Thymus (tissue), 11 donors: ENCODE measurements at regions not wholly inside any gene's neighbourhood (a gene's known extent, or its start where the extent isn't known, plus 50 kb on each side); places are given as distances from the start of the nearest gene placed in this dataset.

Experiments
- DNase-seq, 9 donors: peaks; one replicate each; pipeline ENCODE4 v3.0.0-alpha.2; 2013; ENCODE audit warnings: low spot score in 9 of 9, low read depth in 6 of 9, missing footprints in 1 of 9
- H3K27ac ChIP-seq, 2 donors: one replicate each; pipeline ENCODE4 v1.5.1; 2013; ENCODE audit warnings: control low read depth in 1 of 2, low read depth in 1 of 2, low read length in 1 of 2, mild to moderate bottlenecking in 1 of 2, moderate library complexity in 1 of 2
- H3K27me3 ChIP-seq, 2 donors: one replicate each; pipeline ENCODE4 v1.5.1; 2013; ENCODE audit warnings: low read length in 1 of 2; ENCODE audit not compliant: control insufficient read depth in 2 of 2, insufficient read depth in 1 of 2
- H3K36me3 ChIP-seq, 2 donors: one replicate each; pipeline ENCODE4 v1.5.1; 2013; ENCODE audit warnings: low read length in 1 of 2, mild to moderate bottlenecking in 1 of 2, moderate library complexity in 1 of 2; ENCODE audit not compliant: control insufficient read depth in 2 of 2, insufficient read depth in 2 of 2
- H3K4me1 ChIP-seq, 2 donors: one replicate each; pipeline ENCODE4 v1.5.1; 2013; ENCODE audit warnings: low read length in 2 of 2; ENCODE audit not compliant: control insufficient read depth in 2 of 2, insufficient read depth in 2 of 2
- H3K4me3 ChIP-seq, 2 donors: one replicate each; pipeline ENCODE4 v1.5.1; 2013; ENCODE audit warnings: low read length in 2 of 2, control low read depth in 1 of 2, mild to moderate bottlenecking in 1 of 2
- H3K9me3 ChIP-seq, 2 donors: one replicate each; pipeline ENCODE4 v1.5.1; 2013; ENCODE audit warnings: low read length in 1 of 2, mild to moderate bottlenecking in 1 of 2; ENCODE audit not compliant: control insufficient read depth in 2 of 2, insufficient read depth in 1 of 2
- WGBS: extraction: QIAGEN DNeasy Blood & Tissue Kit; methylation state at CpG from one replicate; pipeline ENCODE4 v1.1.7; 2013; 5-methylcytosine and 5-hydroxymethylcytosine counted together
- donor health status: healthy.

- Histone ChIP-seq H3K9me3 (no peaks in the 10 kb centered on the region), H3K27ac (no peak overlapping the region), H3K4me1 (peaks cover 0 to 2% of the 10 kb centered on the region in 2 donors), H3K4me3 (no peak overlapping the region), H3K27me3 (no peaks in the 10 kb centered on the region), H3K36me3 (no peaks in the 10 kb centered on the region)
- 36% methylated on average over 1 of the region's 1 CpG for WGBS
- no peak for DNase-seq
Measured at GRCh38 chr11:128271401-128271800, 316.0 kb downstream of the ETS1 start.

- H3K27me3 ChIP-seq = no peaks in the 10 kb centered on the region
- H3K4me3 ChIP-seq = no peak overlapping the region
- no peak overlapping the region for H3K27ac ChIP-seq
- H3K9me3 ChIP-seq = no peaks in the 10 kb centered on the region
- 99% methylated on average over 1 of the region's 1 CpG for WGBS
- H3K36me3 ChIP-seq = no peaks in the 10 kb centered on the region
- DNase-seq = no peak
- H3K4me1 ChIP-seq = peaks cover 0 to 2% of the 10 kb centered on the region in 2 donors
Measured at GRCh38 chr11:128269466-128269865, 317.9 kb downstream of the ETS1 start.

GRCh38 chr11:128266893-128267292 lies 320.5 kb downstream of the ETS1 start:
- DNase-seq = peak in 1 of 9 donors; percentile 28
- Histone ChIP-seq H3K9me3 (no peaks in the 10 kb centered on the region), H3K36me3 (no peaks in the 10 kb centered on the region), H3K27ac (no peak overlapping the region), H3K27me3 (no peaks in the 10 kb centered on the region), H3K4me1 (peaks cover 0 to 2% of the 10 kb centered on the region in 2 donors), H3K4me3 (no peak overlapping the region)
- WGBS = 92% methylated on average over 2 of the region's 2 CpGs

- H3K27ac ChIP-seq = no peak overlapping the region
- no peaks in the 10 kb centered on the region for H3K9me3 ChIP-seq
- 85% methylated on average over 12 of the region's 12 CpGs for WGBS
Measured at GRCh38 chr11:128262463-128263345, 324.7 kb downstream of the ETS1 start.

GRCh38 chr11:128261011-128261421 lies 326.3 kb downstream of the ETS1 start:
- Histone ChIP-seq H3K27me3 (no peaks in the 10 kb centered on the region), H3K4me1 (no peaks in the 10 kb centered on the region), H3K4me3 (no peak overlapping the region), H3K36me3 (no peaks in the 10 kb centered on the region), H3K27ac (no peak overlapping the region), H3K9me3 (no peaks in the 10 kb centered on the region)
- no peak for DNase-seq
- WGBS = 98% methylated on average over 6 of the region's 6 CpGs

More at GRCh38 chr11:128262463-128263345, 324.7 kb downstream of the ETS1 start:
- no peak for DNase-seq
- no peaks in the 10 kb centered on the region for H3K4me1 ChIP-seq
- no peaks in the 10 kb centered on the region for H3K27me3 ChIP-seq
- H3K4me3 ChIP-seq = no peak overlapping the region
- H3K36me3 ChIP-seq = no peaks in the 10 kb centered on the region

- no peaks in the 10 kb centered on the region for H3K27me3 ChIP-seq
- no peaks in the 10 kb centered on the region for H3K36me3 ChIP-seq
- no peaks in the 10 kb centered on the region for H3K9me3 ChIP-seq
- WGBS = 97% methylated on average over 3 of the region's 3 CpGs
- DNase-seq = no peak
- no peak overlapping the region for H3K27ac ChIP-seq
- no peaks in the 10 kb centered on the region for H3K4me1 ChIP-seq
- H3K4me3 ChIP-seq = no peak overlapping the region
Measured at GRCh38 chr11:128260398-128260797, 327.0 kb downstream of the ETS1 start.

GRCh38 chr11:128259816-128260215 lies 327.5 kb downstream of the ETS1 start:
- H3K27ac ChIP-seq = no peak overlapping the region
- H3K4me3 ChIP-seq = no peak overlapping the region
- no peaks in the 10 kb centered on the region for H3K4me1 ChIP-seq
- no peaks in the 10 kb centered on the region for H3K9me3 ChIP-seq
- DNase-seq = no peak
- no peaks in the 10 kb centered on the region for H3K36me3 ChIP-seq
- H3K27me3 ChIP-seq = no peaks in the 10 kb centered on the region
- 96% methylated on average over 1 of the region's 1 CpG for WGBS

- Histone ChIP-seq H3K36me3 (no peaks in the 10 kb centered on the region), H3K27me3 (no peaks in the 10 kb centered on the region), H3K9me3 (no peaks in the 10 kb centered on the region), H3K27ac (no peak overlapping the region), H3K4me3 (no peak overlapping the region), H3K4me1 (no peaks in the 10 kb centered on the region)
- DNase-seq = no peak
Measured at GRCh38 chr11:128254941-128255340, 332.4 kb downstream of the ETS1 start.

GRCh38 chr11:128251140-128251539 lies 336.2 kb downstream of the ETS1 start:
- WGBS = 100% methylated on average over 2 of the region's 2 CpGs
- Histone ChIP-seq H3K4me1 (no peaks in the 10 kb centered on the region), H3K9me3 (no peaks in the 10 kb centered on the region), H3K27ac (no peak overlapping the region), H3K36me3 (no peaks in the 10 kb centered on the region), H3K4me3 (no peak overlapping the region), H3K27me3 (no peaks in the 10 kb centered on the region)
- DNase-seq = no peak
